HPDE6-E6E7 (cell line): ENCODE measurements at regions not wholly inside any gene's neighbourhood (a gene's known extent, or its start where the extent isn't known, plus 50 kb on each side); places are given as distances from the start of the nearest gene placed in this dataset.

Experiments used
- DNase-seq: peaks from one replicate; pipeline ENCODE4 v3.0.0; 2011; ENCODE audit warnings: missing footprints; ENCODE audit errors: extremely low spot score

DNA sequence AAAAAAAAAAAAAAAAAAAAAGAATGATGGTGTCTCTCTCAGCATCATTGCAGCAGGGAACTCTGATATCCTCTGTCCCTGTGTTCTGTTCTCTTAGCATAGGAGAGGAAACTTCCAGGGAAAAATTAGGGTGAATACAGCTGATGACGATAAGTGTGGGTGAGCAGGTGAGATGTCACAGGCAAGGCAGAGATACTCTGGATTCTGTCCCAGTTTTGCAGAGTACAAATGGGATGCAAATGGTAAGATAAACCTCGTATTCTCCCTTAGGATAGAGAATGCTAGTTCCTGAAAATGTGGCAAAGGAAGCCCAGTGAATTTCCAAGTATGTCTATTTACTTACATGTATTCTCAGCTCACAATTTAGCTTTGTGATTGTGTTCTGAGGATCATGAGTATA, 671.6 kb upstream of the BOD1L1 start:
- no peak for DNase-seq

DNA sequence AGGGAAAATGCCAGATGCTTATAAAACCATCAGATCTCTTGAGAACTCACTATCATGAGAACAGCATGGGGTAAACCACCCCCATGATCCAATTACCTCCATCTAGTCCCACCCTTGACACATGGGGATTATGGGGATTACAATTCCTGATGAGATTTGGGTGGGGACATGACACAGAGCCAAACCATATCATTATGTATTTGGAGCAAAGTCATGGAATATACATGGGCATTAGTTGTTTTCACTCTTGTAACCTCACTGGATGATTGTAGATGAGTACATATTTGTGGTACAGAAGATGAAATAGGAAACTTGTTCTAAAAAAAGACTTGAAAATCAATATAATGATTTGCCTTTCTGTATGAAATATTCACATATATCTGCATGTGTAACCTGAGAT, 674.5 kb upstream of the BOD1L1 start:
- no peak for DNase-seq

- DNase-seq, result no peak
These were observed 676.3 kb upstream of the BOD1L1 start for GRCh38 chr4:14303856-14304255.

- peak; percentile 27 for DNase-seq
These were observed 680.7 kb upstream of the BOD1L1 start for GRCh38 chr4:14308229-14308651.

- no peak for DNase-seq
These were observed 681.9 kb upstream of the BOD1L1 start for GRCh38 chr4:14309431-14309830.

- DNase-seq, result no peak
These were observed 686.2 kb upstream of the BOD1L1 start for GRCh38 chr4:14313757-14314156.

DNA sequence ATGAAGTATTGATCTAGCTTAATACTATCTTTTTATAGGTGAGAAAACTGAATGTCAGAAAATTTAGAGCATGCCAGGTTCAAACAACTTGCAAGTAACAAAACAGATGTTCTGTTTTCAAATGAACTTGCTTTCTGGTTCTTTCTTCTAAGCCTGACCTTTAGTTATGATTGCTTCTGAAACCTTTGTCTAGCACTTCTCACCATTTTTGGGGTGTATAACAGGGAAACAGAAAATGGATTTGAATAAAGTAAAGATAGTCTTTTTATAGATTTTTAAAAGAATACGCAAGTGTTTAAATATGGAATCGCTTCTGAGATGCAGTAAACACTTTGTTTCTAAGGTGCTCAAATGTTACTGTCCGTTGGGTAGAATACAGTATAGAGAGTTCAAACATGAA, 687.2 kb upstream of the CPEB2 start:
- DNase-seq, result no peak

DNA sequence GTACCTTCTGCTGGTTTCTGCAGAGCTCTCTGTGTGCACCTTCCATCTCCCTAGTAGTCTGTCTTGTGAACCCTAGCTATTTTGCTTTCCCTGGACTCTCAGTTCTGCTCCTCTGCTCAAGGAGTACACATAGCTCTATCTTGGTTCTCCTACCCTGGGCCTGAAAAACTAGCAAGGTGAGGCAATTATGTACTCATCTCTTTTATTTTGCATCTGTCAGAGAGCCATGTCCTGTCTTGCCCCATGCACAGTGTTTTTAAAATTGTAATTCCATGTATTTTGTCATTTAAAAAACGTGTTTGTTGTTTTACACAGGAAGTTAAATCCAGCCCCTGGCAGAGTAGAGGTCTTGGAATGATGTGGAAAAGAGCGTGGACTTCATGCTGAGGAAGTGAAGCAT, 684.9 kb upstream of the CPEB2 start:
- no peak for DNase-seq

- DNase-seq, result no peak
These were observed 683.6 kb upstream of the CPEB2 start for GRCh38 chr4:14318671-14319070.

DNA sequence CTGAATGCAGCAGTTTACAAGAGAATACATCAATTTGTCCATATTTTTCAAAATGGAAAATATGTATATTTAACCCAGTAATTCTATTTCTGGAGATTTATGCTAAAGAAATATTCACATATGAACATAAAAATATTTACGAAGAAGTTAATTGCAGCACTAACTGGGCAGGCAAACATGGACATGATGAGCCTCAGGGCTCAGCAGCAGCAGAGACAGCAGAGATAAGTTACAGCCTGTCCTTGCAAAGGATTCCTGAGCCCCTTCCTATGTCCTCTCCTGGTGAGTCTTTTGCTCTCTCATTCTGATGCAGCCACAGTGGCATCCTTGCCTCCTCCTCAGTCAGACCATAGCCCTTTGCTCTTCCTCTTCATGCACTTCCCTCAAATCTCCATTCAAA, 680.6 kb upstream of the CPEB2 start:
- DNase-seq, result no peak

DNA sequence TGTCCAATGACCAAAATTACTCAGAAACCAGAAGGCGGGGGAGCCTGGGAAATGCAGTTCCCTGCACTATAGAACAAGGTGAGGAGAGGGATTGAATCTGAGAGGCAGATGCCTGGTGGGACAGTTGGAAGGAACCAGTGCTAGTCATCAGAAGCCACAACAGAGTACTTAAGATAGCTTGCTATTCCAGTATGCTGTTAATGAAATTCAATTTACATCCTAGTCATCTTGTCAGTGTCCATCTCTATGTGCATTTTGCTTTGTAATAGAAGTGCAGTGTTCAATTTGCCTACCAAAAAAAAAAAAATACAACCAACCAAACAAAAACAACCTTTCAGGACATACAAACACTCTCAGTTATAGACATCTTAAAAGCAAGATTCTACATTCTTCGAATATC, 679.1 kb upstream of the CPEB2 start:
- DNase-seq, result no peak

- DNase-seq, result no peak
These were observed 673.1 kb upstream of the CPEB2 start for GRCh38 chr4:14329228-14329627.

GRCh38 chr4:14333616-14334015, 668.7 kb upstream of the CPEB2 start:
- DNase-seq, result peak; percentile 8

DNA sequence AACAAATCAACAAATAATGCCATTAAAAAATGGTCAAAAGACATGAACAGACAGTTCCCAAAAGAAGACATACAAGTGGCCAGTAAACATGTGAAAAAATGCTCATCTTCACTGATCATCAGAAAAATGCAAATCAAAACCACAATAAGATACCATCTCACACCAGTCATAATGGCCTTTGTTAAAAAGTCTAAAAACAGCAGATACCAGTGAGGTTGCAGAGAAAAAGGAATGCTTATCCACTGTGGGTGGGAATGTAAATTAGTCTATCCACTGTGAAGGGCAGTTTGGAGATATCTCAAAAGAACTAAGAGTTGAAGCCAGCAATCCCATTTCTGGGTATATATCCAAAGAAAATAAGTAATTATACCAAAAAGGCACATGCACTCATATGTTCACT, 668.1 kb upstream of the CPEB2 start:
- DNase-seq, result no peak

GRCh38 chr4:14335872-14336271, 666.4 kb upstream of the CPEB2 start:
- no peak for DNase-seq

GRCh38 chr4:14336656-14337055, 665.6 kb upstream of the CPEB2 start:
- no peak for DNase-seq

GRCh38 chr4:14337892-14338584, 664.2 kb upstream of the CPEB2 start:
- DNase-seq, result no peak

- no peak for DNase-seq
These were observed 663.6 kb upstream of the CPEB2 start for GRCh38 chr4:14338585-14339265.

- DNase-seq, result no peak
These were observed 662.6 kb upstream of the CPEB2 start for GRCh38 chr4:14339715-14340114.

GRCh38 chr4:14340321-14340720, 662.0 kb upstream of the CPEB2 start:
- no peak for DNase-seq

DNA sequence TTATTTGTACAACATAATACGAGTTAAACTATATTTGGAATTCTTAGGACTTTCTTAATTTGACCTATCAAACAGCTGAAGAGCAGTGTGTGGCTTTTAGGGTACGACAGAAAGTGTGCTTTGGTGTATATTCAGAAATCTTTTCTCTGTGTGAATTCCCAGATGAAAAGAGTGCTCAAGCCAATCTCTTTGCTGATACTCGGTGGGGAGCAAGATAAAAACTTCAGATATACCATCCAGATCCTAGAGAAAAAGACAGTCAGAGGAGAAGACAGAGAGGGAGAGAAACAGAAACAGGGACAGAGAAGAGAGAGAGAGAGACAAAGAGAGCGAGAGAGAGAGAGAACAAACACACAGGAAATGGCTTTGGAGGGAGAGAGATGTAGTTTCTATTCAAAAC, 658.3 kb upstream of the CPEB2 start:
- DNase-seq, result no peak

GRCh38 chr4:14345356-14345775, 656.9 kb upstream of the CPEB2 start:
- DNase-seq, result no peak

DNA sequence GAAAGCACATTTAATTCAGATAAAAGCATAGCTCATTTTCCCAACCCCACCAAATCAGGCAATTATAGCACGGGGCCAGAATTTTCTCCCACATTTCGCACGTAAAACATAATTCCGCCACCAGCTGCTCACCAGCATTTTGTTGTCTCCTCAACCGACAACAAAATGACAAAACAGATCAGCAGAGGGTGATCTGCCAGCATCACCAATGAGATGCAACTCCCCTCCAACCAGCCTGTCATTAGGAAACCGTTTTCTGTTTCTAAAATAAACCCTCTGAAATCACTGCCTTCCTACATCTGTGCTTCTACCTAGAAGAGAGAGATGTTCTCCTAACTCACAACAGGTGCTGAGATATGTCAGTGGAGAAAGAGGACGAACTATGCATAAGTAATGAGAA, 654.8 kb upstream of the CPEB2 start:
- no peak for DNase-seq

DNA sequence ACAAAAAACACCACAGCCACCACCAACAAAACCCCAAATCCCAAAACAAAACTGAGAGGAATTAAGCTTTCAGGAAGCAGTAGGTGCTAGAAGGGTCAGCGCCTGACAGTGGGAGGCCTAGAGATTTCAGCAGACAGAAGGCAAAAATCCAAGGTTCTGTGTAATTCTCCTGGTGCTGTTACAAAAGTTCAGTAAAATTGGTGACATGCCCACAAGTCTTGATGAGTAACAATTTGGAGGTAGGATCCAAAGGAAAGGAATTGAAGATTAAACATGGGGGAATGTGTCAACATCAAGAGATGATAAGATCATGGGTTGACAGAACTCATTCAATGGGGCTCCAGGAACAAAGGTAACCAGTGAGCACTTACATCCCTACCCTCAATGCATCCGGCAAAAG, 653.8 kb upstream of the CPEB2 start:
- DNase-seq, result no peak
